H9 (cell line): ENCODE measurements at regions not wholly inside any gene's neighbourhood (a gene's known extent, or its start where the extent isn't known, plus 50 kb on each side); places are given as distances from the start of the nearest gene placed in this dataset.

Source experiments
- DNase-seq: peaks from one replicate; pipeline ENCODE4 v3.0.0-alpha.2; 2017
- H2AFZ ChIP-seq: one replicate; pipeline ENCODE4 v1.6.1; 2013; ENCODE audit warnings: mild to moderate bottlenecking, low read length, control low read depth, moderate library complexity
- H2AK5ac ChIP-seq: 2 replicates; pipeline ENCODE4 v1.6.1; 2013; ENCODE audit warnings: low read length, control low read depth, mixed read lengths; ENCODE audit not compliant: insufficient read length
- H2BK120ac ChIP-seq: one replicate; pipeline ENCODE4 v1.6.1; 2013; ENCODE audit warnings: low read depth, mild to moderate bottlenecking, low read length, control low read depth, inconsistent platforms; ENCODE audit not compliant: poor library complexity, severe bottlenecking
- H2BK12ac ChIP-seq: 2 replicates; pipeline ENCODE4 v1.6.1; 2013; ENCODE audit warnings: low read length, control low read depth, mixed read lengths, low read depth; ENCODE audit not compliant: insufficient read length
- H2BK15ac ChIP-seq: 2 replicates; pipeline ENCODE4 v1.6.1; 2013; ENCODE audit warnings: low read depth, low read length, control low read depth
- H2BK20ac ChIP-seq: one replicate; pipeline ENCODE4 v1.6.1; 2013; ENCODE audit warnings: low read depth, mild to moderate bottlenecking, low read length, control low read depth, inconsistent platforms; ENCODE audit not compliant: poor library complexity, severe bottlenecking
- H2BK5ac ChIP-seq: 2 replicates; pipeline ENCODE4 v1.6.1; 2013; ENCODE audit warnings: low read length, control low read depth, mixed read lengths; ENCODE audit not compliant: insufficient read length
- H3K14ac ChIP-seq: 2 replicates; pipeline ENCODE4 v1.6.1; 2013; ENCODE audit warnings: low read length, control low read depth; ENCODE audit not compliant: insufficient read depth
- H3K18ac ChIP-seq: 2 replicates; pipeline ENCODE4 v1.6.1; 2013; ENCODE audit warnings: low read depth, mild to moderate bottlenecking, mixed read lengths, low read length, control low read depth; ENCODE audit not compliant: insufficient read length
- H3K23ac ChIP-seq: 2 replicates; pipeline ENCODE4 v1.6.1; 2013; ENCODE audit warnings: low read length, control low read depth, mixed read lengths, low read depth; ENCODE audit not compliant: insufficient read length
- H3K23me2 ChIP-seq: 2 replicates; pipeline ENCODE4 v1.6.1; 2013; ENCODE audit warnings: low read depth, mild to moderate bottlenecking, mixed read lengths, low read length, control low read depth; ENCODE audit not compliant: insufficient read length, poor library complexity, severe bottlenecking
- H3K27ac ChIP-seq: 2 replicates; pipeline ENCODE4 v1.5.1; 2013; ENCODE audit warnings: low read length, control low read depth, mixed read lengths, low read depth; ENCODE audit not compliant: insufficient read length
- H3K27me3 ChIP-seq: 2 replicates; pipeline ENCODE4 v1.6.1; 2013; ENCODE audit warnings: low read length, control low read depth, inconsistent platforms; ENCODE audit not compliant: insufficient read depth
- H3K4ac ChIP-seq: 2 replicates; pipeline ENCODE4 v1.6.1; 2013; ENCODE audit warnings: low read depth, mild to moderate bottlenecking, control low read depth, inconsistent platforms, low read length, moderate library complexity
- H3K4me1 ChIP-seq: 2 replicates; pipeline ENCODE4 v1.6.1; 2013; ENCODE audit warnings: low read length, control low read depth, inconsistent platforms; ENCODE audit not compliant: insufficient read depth
- H3K4me2 ChIP-seq: 2 replicates; pipeline ENCODE4 v1.6.1; 2013; ENCODE audit warnings: low read length, control low read depth, mixed read lengths; ENCODE audit not compliant: insufficient read length, insufficient read depth
- H3K56ac ChIP-seq: 2 replicates; pipeline ENCODE4 v1.6.1; 2013; ENCODE audit warnings: low read depth, mild to moderate bottlenecking, mixed read lengths, low read length, control low read depth; ENCODE audit not compliant: insufficient read length
- H3K79me1 ChIP-seq: 2 replicates; pipeline ENCODE4 v1.6.1; 2013; ENCODE audit warnings: low read depth, mild to moderate bottlenecking, moderate library complexity, low read length, control low read depth, inconsistent platforms; ENCODE audit not compliant: insufficient read depth, poor library complexity, severe bottlenecking
- H3K79me2 ChIP-seq: 2 replicates; pipeline ENCODE4 v1.6.1; 2013; ENCODE audit warnings: low read length, control low read depth, inconsistent platforms; ENCODE audit not compliant: insufficient read depth
- H3K9ac ChIP-seq: 2 replicates; pipeline ENCODE4 v1.6.1; 2013; ENCODE audit warnings: low read length, control low read depth, mixed read lengths; ENCODE audit not compliant: insufficient read length; ENCODE audit errors: extremely low read depth
- H3K9me3 ChIP-seq: one replicate; pipeline ENCODE4 v1.6.1; 2013; ENCODE audit warnings: low read depth, low read length, inconsistent platforms; ENCODE audit not compliant: control insufficient read depth
- H3T11ph ChIP-seq: one replicate; pipeline ENCODE4 v1.6.1; 2013; ENCODE audit warnings: mild to moderate bottlenecking, low read length, control low read depth, inconsistent platforms
- H4K20me1 ChIP-seq: one replicate; pipeline ENCODE4 v1.6.1; 2013; ENCODE audit not compliant: control insufficient read depth, insufficient read length, insufficient read depth
- H4K5ac ChIP-seq: 2 replicates; pipeline ENCODE4 v1.6.1; 2013; ENCODE audit warnings: low read depth, mild to moderate bottlenecking, mixed read lengths, low read length, control low read depth; ENCODE audit not compliant: insufficient read length
- H4K8ac ChIP-seq: replicated peaks from 2 replicates; pipeline ENCODE4 v1.6.1; 2013; ENCODE audit warnings: low read length, control low read depth, mixed read lengths, low read depth; ENCODE audit not compliant: insufficient read length
- H4K91ac ChIP-seq: 2 replicates; pipeline ENCODE4 v1.6.1; 2013; ENCODE audit warnings: low read depth, mild to moderate bottlenecking, moderate library complexity, mixed read lengths, low read length, control low read depth; ENCODE audit not compliant: insufficient read length
- H3K27ac Mint-ChIP-seq, 3 experiments: 2 replicates in 2 of 3; 3 replicates in 1 of 3; pipeline ENCODE4 v1.8.0; 2020 to 2021; ENCODE audit warnings: mixed read lengths in 3 of 3, mild to moderate bottlenecking in 1 of 3, moderate library complexity in 1 of 3
- H3K27me3 Mint-ChIP-seq: 2 replicates; pipeline ENCODE4 v1.8.0; 2021; ENCODE audit warnings: low read depth, mild to moderate bottlenecking, moderate library complexity, mixed read lengths
- H3K36me3 Mint-ChIP-seq, 3 experiments: 2 replicates in 2 of 3; 3 replicates in 1 of 3; pipeline ENCODE4 v1.8.0; 2020 to 2021; ENCODE audit warnings: low read depth in 3 of 3, mixed read lengths in 3 of 3; ENCODE audit not compliant: insufficient read depth in 1 of 3
- H3K4me1 Mint-ChIP-seq, 2 experiments: 2 replicates each; pipeline ENCODE4 v1.8.0; 2020; ENCODE audit warnings: mixed read lengths in 2 of 2
- H3K4me3 Mint-ChIP-seq, 2 experiments: 2 replicates in 1 of 2; 3 replicates in 1 of 2; pipeline ENCODE4 v1.8.0; 2020 to 2021; ENCODE audit warnings: mild to moderate bottlenecking in 2 of 2, mixed read lengths in 2 of 2, moderate library complexity in 1 of 2
- H3K9me3 Mint-ChIP-seq, 2 experiments: 2 replicates in 1 of 2; 3 replicates in 1 of 2; pipeline ENCODE4 v1.8.0; 2020; ENCODE audit warnings: mild to moderate bottlenecking in 2 of 2, mixed read lengths in 2 of 2, moderate library complexity in 1 of 2
- WGBS: extraction: QIAGEN DNeasy Blood & Tissue Kit; methylation state at CpG from one replicate; pipeline ENCODE4 v1.1.7; 2013; ENCODE audit warnings: missing lambda C conversion rate, low lambda C conversion rate, mixed read lengths; ENCODE audit not compliant: insufficient read length; ENCODE audit errors: extremely low coverage; 5-methylcytosine and 5-hydroxymethylcytosine counted together
- TF ChIP-seq, protein P1 (sequence below): fragments of 200-600 bp; sonication (generic); conservative IDR thresholded peaks from 3 replicates; pipeline ENCODE4 v1.8.0; 2021; ENCODE audit warnings: antibody characterized with exemption, mild to moderate bottlenecking

DNA sequence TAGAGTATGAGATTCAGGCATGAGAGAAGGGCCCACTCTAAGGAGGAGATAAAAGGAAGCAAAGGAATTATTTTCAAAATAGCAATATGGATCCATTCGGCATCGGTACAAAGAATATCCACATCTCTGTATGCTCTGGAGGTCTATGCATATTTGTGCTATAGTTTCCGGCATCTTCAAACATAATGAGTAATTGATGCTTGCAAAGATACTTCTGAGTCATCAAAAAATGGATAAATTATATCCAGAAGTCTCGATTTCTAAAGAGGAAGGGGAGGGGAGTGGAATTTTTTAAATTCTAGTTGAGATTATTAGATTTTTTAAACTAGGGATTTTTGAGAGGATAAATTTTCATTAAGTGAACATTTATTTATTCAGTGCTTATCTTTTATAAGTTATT, 72.9 kb upstream of the KIAA1217 start:
- TF ChIP-seq, protein P1, sequence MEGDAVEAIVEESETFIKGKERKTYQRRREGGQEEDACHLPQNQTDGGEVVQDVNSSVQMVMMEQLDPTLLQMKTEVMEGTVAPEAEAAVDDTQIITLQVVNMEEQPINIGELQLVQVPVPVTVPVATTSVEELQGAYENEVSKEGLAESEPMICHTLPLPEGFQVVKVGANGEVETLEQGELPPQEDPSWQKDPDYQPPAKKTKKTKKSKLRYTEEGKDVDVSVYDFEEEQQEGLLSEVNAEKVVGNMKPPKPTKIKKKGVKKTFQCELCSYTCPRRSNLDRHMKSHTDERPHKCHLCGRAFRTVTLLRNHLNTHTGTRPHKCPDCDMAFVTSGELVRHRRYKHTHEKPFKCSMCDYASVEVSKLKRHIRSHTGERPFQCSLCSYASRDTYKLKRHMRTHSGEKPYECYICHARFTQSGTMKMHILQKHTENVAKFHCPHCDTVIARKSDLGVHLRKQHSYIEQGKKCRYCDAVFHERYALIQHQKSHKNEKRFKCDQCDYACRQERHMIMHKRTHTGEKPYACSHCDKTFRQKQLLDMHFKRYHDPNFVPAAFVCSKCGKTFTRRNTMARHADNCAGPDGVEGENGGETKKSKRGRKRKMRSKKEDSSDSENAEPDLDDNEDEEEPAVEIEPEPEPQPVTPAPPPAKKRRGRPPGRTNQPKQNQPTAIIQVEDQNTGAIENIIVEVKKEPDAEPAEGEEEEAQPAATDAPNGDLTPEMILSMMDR, result no peak
- H2AFZ ChIP-seq, result no peak overlapping the region
- no peak overlapping the region for H3K4ac ChIP-seq
- no peak overlapping the region for H3K27ac Mint-ChIP-seq
- no peaks in the 10 kb centered on the region for H3K79me2 ChIP-seq
- no peak overlapping the region for H3K23ac ChIP-seq
- no CpG with 5 or more reads among the region's 4 CpGs for WGBS
- H3K4me3 Mint-ChIP-seq, result no peak overlapping the region
- H3K27me3 Mint-ChIP-seq, result peaks cover 7% of the 10 kb centered on the region
- H3K23me2 ChIP-seq, result no peaks in the 10 kb centered on the region
- no peak overlapping the region for H3K27ac ChIP-seq
- H3K4me1 Mint-ChIP-seq, result no peaks in the 10 kb centered on the region
- H4K91ac ChIP-seq, result no peak overlapping the region
- H2BK120ac ChIP-seq, result no peak overlapping the region
- H2AK5ac ChIP-seq, result no peak overlapping the region
- no peaks in the 10 kb centered on the region for H3K4me1 ChIP-seq
- H3K9me3 ChIP-seq, result no peaks in the 10 kb centered on the region
- H3K9ac ChIP-seq, result no peak overlapping the region
- no peak overlapping the region for H2BK12ac ChIP-seq
- H3K9me3 Mint-ChIP-seq, result peaks cover 8 to 9% of the 10 kb centered on the region in 2 experiments; a peak in 4 of 5 replicates
- H3K4me2 ChIP-seq, result no peak overlapping the region
- no peak overlapping the region for H4K8ac ChIP-seq
- no peak overlapping the region for H2BK15ac ChIP-seq
- no peak overlapping the region for H4K5ac ChIP-seq
- H4K20me1 ChIP-seq, result no peaks in the 10 kb centered on the region
- H2BK5ac ChIP-seq, result no peak overlapping the region
- H3K27me3 ChIP-seq, result no peaks in the 10 kb centered on the region
- H2BK20ac ChIP-seq, result no peak overlapping the region
- no peak overlapping the region for H3K18ac ChIP-seq
- no peak overlapping the region for H3T11ph ChIP-seq
- H3K79me1 ChIP-seq, result no peaks in the 10 kb centered on the region
- DNase-seq, result no peak
- no peak overlapping the region for H3K56ac ChIP-seq
- no peak overlapping the region for H3K14ac ChIP-seq
- H3K36me3 Mint-ChIP-seq, result peaks cover under 1 to 6% (median 2%) of the 10 kb centered on the region in 3 experiments; a peak in 3 of 7 replicates
